ENCODE measurements at regions not wholly inside any gene's neighbourhood (a gene's known extent, or its start where the extent isn't known, plus 50 kb on each side); places are given as distances from the start of the nearest gene placed in this dataset.
A peak's percentile ranks its signal among the peaks of the same experiment; 100 is the strongest.

- FAIRE-seq: no peak
Measured at GRCh38 chr2:181190711-181191110, 210.3 kb downstream of the UBE2E3 start.

- FAIRE-seq: no peak
Measured at GRCh38 chr2:181193550-181193949, 213.1 kb downstream of the UBE2E3 start.

GRCh38 chr2:181196401-181196800 lies 216.0 kb downstream of the UBE2E3 start:
- FAIRE-seq: no peak

DNA sequence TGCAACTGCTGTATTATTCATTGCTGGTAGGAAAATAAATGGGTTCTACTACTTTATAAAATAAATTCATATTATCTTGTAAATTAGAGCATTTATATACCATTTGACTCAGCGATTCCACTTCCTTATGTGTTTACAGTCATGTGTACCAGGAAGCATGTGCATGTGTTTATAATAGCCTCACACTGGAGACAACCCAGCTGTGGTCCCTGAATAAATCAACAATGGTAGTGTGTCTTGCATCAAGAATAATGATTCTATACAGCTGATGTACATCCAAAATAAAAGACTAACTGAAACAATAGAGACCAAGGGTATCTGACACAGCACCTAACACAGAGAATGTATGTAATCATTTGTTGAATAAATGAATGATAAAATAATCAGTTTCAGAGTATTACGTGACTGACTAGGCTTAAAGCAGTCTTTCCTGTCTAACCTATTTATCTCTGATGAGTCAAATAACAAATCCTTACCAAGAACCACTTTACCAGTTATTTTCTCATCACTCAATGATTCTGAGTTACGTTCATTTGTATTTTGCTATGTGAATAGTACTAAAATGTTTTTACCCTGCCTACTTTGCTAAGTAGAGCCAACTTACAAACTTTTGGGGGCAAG lies 216.8 kb downstream of the UBE2E3 start:
- no peak for FAIRE-seq

DNA sequence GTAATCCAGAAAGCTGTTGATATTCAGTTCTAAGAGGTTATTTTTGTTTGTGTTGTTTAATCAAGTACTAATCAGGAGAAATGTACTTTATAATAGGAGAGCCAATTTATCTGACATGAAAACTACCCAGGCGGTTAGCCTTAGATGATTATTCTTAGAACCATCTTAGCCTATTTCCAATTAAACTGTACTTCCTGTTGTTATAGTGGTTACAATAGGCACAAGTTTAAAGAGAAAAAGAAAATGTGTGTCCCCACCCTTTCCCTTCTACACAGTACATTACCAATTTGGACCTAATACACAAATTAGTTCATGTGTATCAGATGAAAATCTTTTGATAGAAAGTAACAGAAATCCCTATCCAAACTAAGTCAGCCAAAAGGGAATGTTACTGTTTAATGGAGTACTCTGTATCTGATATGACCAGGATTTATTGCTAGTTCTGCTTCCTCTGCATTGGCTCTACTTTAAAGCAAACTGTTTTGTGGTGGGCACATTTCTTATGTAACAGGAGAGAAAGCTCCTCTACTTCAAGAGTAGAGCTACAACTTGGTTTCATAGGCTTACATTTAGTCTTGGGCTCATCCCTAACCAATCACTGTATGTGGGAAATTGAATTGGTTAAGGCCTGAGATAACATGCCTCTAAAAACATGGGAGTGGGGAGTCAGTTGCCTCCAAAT lies 217.9 kb downstream of the UBE2E3 start:
- FAIRE-seq: no peak

GRCh38 chr2:181203412-181203811 lies 223.0 kb downstream of the UBE2E3 start:
- no peak for FAIRE-seq

DNA sequence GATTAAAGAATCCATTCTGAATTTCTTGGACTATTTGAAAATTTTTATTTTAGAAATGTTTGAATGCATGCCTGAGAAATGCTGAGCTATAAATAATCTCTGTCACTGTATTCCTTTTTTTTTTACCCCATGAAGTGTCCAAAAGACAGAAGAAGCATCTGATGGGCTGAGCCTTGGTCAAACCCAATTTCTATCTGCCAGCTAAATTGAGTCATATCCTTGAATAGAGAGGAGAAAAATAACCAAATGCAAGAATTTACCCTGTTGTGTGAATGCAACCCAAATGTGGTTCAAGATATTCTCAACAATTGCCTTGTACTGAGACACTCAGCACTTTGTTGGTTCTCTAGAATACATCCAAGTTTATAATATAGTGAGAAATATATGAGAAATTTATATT lies 223.5 kb downstream of the UBE2E3 start:
- no peak for FAIRE-seq

DNA sequence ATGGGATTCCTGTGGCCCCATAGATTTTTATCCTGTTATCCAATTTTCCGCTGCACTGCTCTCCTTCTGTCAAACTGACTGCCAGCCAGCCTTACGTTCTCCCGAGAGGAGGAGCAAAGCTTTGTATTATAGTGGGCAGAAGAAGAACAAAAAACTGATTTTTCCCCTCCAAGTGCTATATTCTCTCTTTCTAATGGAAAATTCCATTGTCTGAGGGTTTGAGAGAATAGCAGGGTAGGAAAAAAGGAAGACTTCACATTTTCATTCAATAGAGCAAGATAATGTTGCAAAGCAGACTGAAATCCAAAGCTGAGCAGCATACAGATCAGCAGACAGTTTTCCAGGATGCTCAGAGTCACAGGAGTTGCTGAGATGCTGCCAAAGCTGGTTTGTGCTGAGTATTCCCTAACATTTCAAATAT lies 238.0 kb downstream of the UBE2E3 start:
- no peak for FAIRE-seq

GRCh38 chr2:181223234-181223633 lies 234.0 kb upstream of the ITGA4 start:
- FAIRE-seq: no peak

DNA sequence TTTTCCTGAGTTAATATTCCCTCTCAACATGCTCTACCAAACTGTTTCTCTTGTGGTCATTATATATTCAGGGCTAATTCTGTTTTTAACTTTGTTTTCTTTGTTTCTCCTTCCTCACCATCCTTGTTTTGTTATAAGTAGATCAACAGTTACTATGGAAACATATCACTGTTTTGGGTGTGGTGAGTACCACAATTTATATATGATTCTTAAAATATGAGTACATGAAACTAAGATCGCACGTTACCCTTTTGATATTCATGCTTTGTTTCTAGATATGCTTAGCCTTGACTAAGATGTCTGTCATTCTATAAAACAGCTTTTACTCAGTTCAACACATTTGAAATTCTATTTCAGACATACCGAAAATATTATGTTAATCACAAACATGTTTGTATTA lies 232.3 kb upstream of the ITGA4 start:
- no peak for FAIRE-seq

DNA sequence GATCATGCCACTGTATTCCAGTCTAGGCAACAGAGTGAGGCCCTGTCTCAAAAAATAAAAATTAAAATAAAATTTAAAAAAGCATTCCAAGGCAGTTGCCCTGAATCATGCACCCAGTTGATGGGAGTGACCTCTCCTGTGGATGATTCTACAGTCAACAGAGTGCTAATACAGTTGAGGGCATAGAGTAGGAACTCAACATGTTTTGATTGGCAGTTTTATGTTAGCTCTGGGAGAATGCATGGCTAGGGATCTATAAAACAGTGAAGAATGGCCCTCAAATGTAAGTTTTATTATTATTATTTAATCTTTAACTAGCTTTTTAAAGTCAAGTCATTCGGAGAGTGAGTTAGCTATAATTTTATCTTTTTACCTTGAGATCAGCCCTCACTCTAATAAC lies 228.5 kb upstream of the ITGA4 start:
- FAIRE-seq: no peak

DNA sequence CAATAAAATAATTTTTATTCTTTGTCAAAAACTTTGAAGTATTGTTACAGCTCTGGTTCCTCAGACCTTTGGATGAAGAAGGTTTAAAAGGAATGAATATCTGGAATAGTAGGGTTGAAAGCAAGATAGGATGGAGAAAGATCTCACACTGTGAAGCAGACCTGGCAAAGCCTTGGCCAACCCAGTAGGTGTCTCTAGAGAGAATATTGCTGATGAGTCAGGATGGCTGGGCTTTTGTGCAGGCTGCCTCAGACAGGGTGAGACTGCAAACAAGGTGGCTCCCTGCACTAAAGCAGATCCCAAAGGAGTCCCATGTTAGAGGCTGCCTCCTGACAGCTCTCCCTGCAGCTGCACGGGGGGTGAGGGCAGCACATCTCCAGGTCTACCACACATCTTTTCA lies 226.0 kb upstream of the ITGA4 start:
- no peak for FAIRE-seq

GRCh38 chr2:181231886-181232621 lies 225.1 kb upstream of the ITGA4 start:
- peak; percentile 91 for FAIRE-seq

- no peak for FAIRE-seq
Measured at GRCh38 chr2:181234487-181234891, 222.7 kb upstream of the ITGA4 start.

- FAIRE-seq: no peak
Measured at GRCh38 chr2:181235011-181235410, 222.2 kb upstream of the ITGA4 start.

- no peak for FAIRE-seq
Measured at GRCh38 chr2:181235683-181236459, 221.3 kb upstream of the ITGA4 start.

DNA sequence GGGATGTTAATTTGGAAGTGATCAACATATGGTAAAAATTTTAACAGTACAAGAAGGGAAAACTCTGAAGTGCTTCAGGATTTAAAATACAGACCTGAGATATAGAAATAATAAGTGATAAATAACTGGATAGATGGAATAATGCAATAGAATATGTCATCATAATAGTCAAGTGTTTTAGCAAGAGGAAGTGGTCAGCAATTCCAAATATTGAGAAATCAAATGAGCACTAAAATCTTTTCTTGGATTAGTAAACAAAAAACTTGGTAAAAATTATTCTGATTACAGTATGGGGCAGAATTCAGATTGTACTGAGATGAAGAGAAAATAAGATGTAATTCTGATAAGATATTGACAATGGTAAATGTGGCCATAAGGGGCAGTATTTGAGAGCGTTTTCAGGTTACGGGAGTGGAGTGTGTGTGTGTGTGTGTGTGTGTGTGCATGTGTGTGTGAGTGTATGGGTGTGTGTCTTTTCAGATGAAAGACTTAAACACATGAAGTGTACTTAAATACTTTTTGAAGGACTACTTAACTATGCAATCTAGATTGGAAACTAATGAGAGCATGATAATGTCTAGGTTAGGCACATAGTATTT lies 217.9 kb upstream of the ITGA4 start:
- no peak for FAIRE-seq

- FAIRE-seq: no peak
Measured at GRCh38 chr2:181240844-181241243, 216.3 kb upstream of the ITGA4 start.

- FAIRE-seq: no peak
Measured at GRCh38 chr2:181241366-181241765, 215.8 kb upstream of the ITGA4 start.

GRCh38 chr2:181241797-181242196 lies 215.4 kb upstream of the ITGA4 start:
- FAIRE-seq: no peak

GRCh38 chr2:181242262-181242661 lies 214.9 kb upstream of the ITGA4 start:
- no peak for FAIRE-seq

DNA sequence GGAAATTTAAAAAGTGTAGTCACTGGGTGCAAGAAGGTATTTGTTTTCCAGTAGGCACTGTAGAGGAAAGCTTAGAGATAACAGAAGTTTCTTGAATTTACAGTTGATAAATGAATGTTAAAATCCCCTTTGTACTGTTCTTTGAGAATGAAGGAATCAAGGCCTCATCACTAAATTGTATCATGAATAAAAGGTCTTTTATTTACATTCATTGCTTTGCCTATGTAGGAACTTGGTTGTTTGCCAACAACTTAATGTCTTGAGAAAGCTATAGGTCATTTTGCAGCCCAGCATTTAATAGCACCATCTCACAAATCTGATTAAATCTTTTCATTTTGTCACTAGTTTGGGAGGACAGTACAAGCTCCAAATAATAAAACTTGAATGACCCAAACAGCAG lies 213.9 kb upstream of the ITGA4 start:
- peak; percentile 48 for FAIRE-seq

GRCh38 chr2:181250691-181251090 lies 206.5 kb upstream of the ITGA4 start:
- FAIRE-seq: no peak

All from endometrium (tissue), 2 donors.